ENCODE measurements at regions not wholly inside any gene's neighbourhood (a gene's known extent, or its start where the extent isn't known, plus 50 kb on each side); places are given as distances from the start of the nearest gene placed in this dataset.

DNA sequence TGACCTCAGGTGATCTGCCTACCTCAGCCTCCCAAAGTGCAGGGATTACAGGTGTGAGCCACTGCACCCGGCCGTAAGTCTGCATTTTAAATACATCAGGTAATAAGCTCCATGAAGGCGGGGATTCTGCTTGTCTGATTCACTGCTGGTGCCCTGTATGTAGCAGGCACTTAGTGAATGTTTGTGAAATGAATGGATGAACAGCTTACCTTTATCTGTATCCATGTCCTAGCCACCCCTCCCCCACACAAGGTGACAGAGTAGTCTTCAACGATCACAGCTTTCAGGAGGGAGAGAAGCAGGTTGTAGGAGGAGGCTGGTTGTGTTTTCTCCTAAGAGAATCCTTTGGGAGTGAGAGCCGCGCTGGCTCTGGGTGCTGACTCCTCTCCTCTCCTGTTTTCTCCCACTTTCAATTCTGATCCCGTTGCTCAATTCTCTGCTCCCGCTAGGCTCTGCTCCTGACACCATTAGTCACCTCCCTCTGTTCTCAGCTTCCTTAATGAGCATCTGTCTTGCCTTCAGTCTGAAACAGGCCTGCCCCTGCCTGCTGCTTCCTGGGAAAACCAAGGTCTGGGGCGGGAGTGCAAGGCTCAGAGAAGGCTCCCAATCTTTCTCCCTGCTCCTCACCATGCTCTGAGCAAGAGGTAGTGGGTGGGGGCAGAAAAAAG, 88.8 kb upstream of the CTNNA1 start:
- Histone ChIP-seq H2AFZ (replicated peaks; ENCODE audit: low read length, poor library complexity) (no peak overlapping the region), H2BK5ac (ENCODE audit: low read depth, low read length, poor library complexity, severe bottlenecking) (no peak overlapping the region), H2BK120ac (ENCODE audit: low read depth, low read length) (no peak overlapping the region), H3K56ac (ENCODE audit: extremely low read depth, insufficient read depth, low read length) (no peak overlapping the region), H3K4me2 (ENCODE audit: low read depth, low read length) (no peak overlapping the region), H4K20me1 (ENCODE audit: insufficient read depth, low read length) (no peaks in the 10 kb centered on the region; the same call in 1 of the 2 replicates), H3K27me3 (ENCODE audit: control insufficient read depth, insufficient read depth, low read length) (peaks cover 16% of the 10 kb centered on the region), H3K4ac (ENCODE audit: low read depth, low read length) (no peak overlapping the region), H3K14ac (replicated peaks; ENCODE audit: low read depth, low read length) (no peak overlapping the region), H4K5ac (ENCODE audit: low read depth, low read length) (no peak overlapping the region), H4K8ac (ENCODE audit: low read depth in 2 of 2, low read length in 2 of 2) (no peak overlapping the region), H3K36me3 (ENCODE audit: control insufficient read depth, insufficient read depth, low read length) (no peaks in the 10 kb centered on the region), H2AK5ac (ENCODE audit: low read depth, low read length) (no peak overlapping the region), H4K91ac (ENCODE audit: insufficient read depth, low read depth, low read length) (no peak overlapping the region), H3K4me1 (ENCODE audit: control insufficient read depth, insufficient read depth, low read length) (no peaks in the 10 kb centered on the region), H3K79me1 (ENCODE audit: low read depth in 1 of 2, low read length in 2 of 2) (no peaks in the 10 kb centered on the region), H2BK15ac (ENCODE audit: low read depth, low read length) (no peak overlapping the region), H3K23ac (ENCODE audit: low read depth, low read length) (no peak overlapping the region), H3K27ac (ENCODE audit: insufficient read depth, low read length) (no peak overlapping the region), H2AK9ac (replicated peaks; ENCODE audit: low read depth, low read length, poor library complexity) (no peak overlapping the region), H3K18ac (ENCODE audit: low read depth, low read length) (no peak overlapping the region), H3K9ac (ENCODE audit: low read depth, low read length) (no peak overlapping the region), H3K4me3 (ENCODE audit: insufficient read depth, low read depth, low read length) (no peak overlapping the region), H3K9me1 (ENCODE audit: insufficient read depth, low read length) (no peaks in the 10 kb centered on the region), H2BK20ac (ENCODE audit: low read depth, low read length) (no peak overlapping the region), H3K9me3 (ENCODE audit: control insufficient read depth, insufficient read depth, low read length) (no peaks in the 10 kb centered on the region)
- intact Hi-C loops (cut with micrococcal nuclease) = loop anchor here (5.0 kb wide), 1 partner anchor 88 kb away; the partner anchor contains the start of gene CTNNA1
- in situ Hi-C loops (cut with MboI; ENCODE audit: low sequenced_read_pairs) = no loop called here
- peak; percentile 58; the same call in 1 of the 2 replicates for TF ChIP-seq CEBPB (IDR thresholded peaks at IDR 0.05; ENCODE audit: low read depth, low read length)
- no peak for TF ChIP-seq POLR2A (IDR thresholded peaks at IDR 0.05; ENCODE audit: low read depth, low read length)
- TF ChIP-seq CHD1 (IDR thresholded peaks at IDR 0.05; ENCODE audit: low read depth, low read length) = no peak
- TF ChIP-seq NFE2L2 (IDR thresholded peaks at IDR 0.05; ENCODE audit: low read depth, low read length) = no peak
- TF ChIP-seq, protein P1, sequence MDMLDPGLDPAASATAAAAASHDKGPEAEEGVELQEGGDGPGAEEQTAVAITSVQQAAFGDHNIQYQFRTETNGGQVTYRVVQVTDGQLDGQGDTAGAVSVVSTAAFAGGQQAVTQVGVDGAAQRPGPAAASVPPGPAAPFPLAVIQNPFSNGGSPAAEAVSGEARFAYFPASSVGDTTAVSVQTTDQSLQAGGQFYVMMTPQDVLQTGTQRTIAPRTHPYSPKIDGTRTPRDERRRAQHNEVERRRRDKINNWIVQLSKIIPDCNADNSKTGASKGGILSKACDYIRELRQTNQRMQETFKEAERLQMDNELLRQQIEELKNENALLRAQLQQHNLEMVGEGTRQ (IDR thresholded peaks at IDR 0.05; ENCODE audit: low read depth, low read length) = no peak
- TF ChIP-seq SMC3 (IDR thresholded peaks at IDR 0.05; ENCODE audit: low read depth, low read length) = no peak
- TF ChIP-seq RAD21 (IDR thresholded peaks at IDR 0.05; ENCODE audit: low read length) = no peak
- no TSS peak for BruUV-seq (replicated peaks)
- CTCF ChIA-PET = no interaction called here
- WGBS, 2 experiments (ENCODE audit: extremely low coverage in 2 of 2, insufficient read length in 1 of 2) = 48% methylated on average over 4 of the region's 9 CpGs; no CpG with 5 or more reads in 1 of the 2 experiments
- DNase-seq = peak; percentile 39
- dilution Hi-C loops (cut with HindIII; ENCODE audit: low sequenced_read_pairs, unreplicated experiment) = no loop called here
- POLR2A ChIA-PET (ENCODE audit: unreplicated experiment) = no interaction called here
- ATAC-seq (ENCODE audit: low read depth) = peak; percentile 44

Measured in IMR-90 (cell line).